NCI-H748 (cell line): ENCODE measurements at regions not wholly inside any gene's neighbourhood (a gene's known extent, or its start where the extent isn't known, plus 50 kb on each side); places are given as distances from the start of the nearest gene placed in this dataset.

Source experiments
- DNase-seq: peaks from one replicate; lab custom pipeline; 2025; ENCODE audit not compliant: unreplicated experiment; lab: John Stamatoyannopoulos, UW

DNA sequence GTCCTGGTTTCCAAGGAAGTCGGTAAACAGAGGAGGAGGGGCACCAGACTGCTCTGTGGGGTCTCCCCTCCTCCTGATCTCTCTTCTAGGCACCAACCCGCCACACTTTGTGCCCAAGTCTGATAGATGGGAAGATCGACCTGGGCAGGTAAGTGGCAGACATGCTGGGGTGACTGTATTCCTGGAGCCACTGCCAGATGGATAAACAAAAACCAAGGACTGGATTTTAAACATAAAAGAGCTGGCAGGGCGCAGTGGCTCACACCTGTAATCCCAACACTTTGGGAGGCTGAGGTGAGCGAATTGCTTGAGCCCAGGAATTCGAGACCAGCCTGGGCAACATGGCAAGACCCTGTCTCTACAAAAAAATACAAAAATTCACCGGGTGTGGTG is 181.2 kb downstream of the ANAPC1 start:
- DNase-seq, result no peak

DNA sequence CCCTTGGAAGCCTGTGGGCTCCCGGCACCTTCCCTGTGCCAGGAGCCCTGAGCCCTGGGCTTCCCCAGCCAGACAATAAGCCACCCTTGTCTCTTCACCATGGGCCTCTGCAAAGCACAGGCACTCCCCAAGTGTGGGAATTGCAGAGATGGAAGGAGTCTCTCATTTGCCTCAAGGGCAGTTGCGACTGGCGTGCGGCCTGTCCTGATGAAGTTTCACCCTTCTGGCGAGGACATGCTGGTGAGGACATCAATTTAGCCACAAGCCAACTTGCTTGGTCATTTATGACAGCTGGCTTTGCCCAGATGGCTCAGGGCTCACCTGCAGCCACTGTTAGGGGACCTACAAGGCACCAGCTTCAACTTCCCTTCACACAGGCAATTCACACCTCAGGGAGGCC is 180.2 kb downstream of the ANAPC1 start:
- DNase-seq, result no peak

GRCh38 chr2:111704246-111704645 is 179.7 kb downstream of the ANAPC1 start:
- no peak for DNase-seq

- no peak for DNase-seq
Measured at GRCh38 chr2:111705239-111705638, 178.8 kb downstream of the ANAPC1 start.

- peak; percentile 58 for DNase-seq
Measured at GRCh38 chr2:111705711-111706336, 178.2 kb downstream of the ANAPC1 start.

GRCh38 chr2:111706481-111707001 is 177.5 kb downstream of the ANAPC1 start:
- no peak for DNase-seq

- DNase-seq, result no peak
Measured at GRCh38 chr2:111707700-111708099, 176.3 kb downstream of the ANAPC1 start.

- no peak for DNase-seq
Measured at GRCh38 chr2:111708476-111709180, 175.4 kb downstream of the ANAPC1 start.

- no peak for DNase-seq
Measured at GRCh38 chr2:111709321-111709720, 174.7 kb downstream of the ANAPC1 start.

GRCh38 chr2:111710085-111710484 is 173.9 kb downstream of the ANAPC1 start:
- no peak for DNase-seq

DNA sequence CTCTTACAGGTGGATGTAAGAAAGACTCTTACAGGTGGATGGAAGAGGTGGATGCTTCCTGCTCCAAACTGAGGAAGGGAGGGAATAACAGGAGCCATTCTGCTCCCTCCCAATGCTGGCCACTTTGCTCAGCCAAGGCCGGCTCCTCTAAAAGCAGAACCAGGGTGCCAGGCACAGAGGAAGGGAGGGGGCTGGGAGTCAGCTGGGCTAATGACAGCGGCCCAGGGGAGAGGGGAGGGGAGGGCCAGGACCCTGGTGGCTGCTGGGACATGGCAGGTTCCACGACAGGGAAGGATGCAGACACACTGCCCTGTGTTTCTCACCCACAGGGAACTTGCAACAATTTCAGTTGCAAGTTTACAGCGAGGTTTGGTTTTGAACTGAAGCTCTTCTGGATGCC is 173.4 kb downstream of the ANAPC1 start:
- no peak for DNase-seq

DNA sequence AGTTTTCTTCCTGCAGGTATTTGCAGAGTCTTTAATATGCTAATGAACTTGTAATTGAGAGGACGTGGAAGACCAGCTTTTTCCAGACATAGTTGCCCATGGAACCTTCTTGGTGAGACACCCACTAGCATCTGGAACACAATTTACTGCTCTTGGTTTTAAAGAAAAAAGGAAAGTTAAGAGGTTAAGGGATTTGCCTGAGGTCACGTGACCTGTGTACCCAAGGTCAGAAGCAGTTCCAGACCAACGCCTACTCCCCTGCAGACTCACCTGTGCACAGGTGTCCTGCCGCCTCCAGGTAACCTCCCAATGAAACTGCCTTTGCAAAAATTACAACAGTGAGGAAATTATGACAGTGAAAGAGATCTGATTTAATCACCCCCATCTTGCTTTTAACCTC is 172.7 kb downstream of the ANAPC1 start:
- DNase-seq, result no peak

DNA sequence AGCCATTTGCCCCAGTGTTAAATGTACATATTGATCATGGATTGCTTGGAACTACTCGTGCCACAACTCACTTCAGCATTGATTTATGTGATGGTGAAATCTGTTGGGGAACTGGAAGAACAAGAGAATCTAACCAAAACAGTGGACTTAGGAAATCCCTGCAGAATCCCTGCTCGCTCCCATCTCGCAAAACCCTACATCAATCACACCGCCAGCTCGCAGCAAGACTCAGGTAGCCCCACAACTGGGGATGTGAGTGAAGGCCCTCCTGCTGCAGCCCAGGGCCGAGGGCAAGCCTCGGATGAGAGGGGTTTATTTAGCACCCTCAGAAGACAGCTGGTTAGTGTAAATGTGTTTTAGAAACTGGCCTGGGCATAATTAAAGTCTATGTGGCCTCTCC is 171.6 kb downstream of the ANAPC1 start:
- no peak for DNase-seq

- no peak for DNase-seq
Measured at GRCh38 chr2:111712940-111713515, 171.0 kb downstream of the ANAPC1 start.

- DNase-seq, result no peak
Measured at GRCh38 chr2:111715987-111716904, 167.7 kb downstream of the ANAPC1 start.

DNA sequence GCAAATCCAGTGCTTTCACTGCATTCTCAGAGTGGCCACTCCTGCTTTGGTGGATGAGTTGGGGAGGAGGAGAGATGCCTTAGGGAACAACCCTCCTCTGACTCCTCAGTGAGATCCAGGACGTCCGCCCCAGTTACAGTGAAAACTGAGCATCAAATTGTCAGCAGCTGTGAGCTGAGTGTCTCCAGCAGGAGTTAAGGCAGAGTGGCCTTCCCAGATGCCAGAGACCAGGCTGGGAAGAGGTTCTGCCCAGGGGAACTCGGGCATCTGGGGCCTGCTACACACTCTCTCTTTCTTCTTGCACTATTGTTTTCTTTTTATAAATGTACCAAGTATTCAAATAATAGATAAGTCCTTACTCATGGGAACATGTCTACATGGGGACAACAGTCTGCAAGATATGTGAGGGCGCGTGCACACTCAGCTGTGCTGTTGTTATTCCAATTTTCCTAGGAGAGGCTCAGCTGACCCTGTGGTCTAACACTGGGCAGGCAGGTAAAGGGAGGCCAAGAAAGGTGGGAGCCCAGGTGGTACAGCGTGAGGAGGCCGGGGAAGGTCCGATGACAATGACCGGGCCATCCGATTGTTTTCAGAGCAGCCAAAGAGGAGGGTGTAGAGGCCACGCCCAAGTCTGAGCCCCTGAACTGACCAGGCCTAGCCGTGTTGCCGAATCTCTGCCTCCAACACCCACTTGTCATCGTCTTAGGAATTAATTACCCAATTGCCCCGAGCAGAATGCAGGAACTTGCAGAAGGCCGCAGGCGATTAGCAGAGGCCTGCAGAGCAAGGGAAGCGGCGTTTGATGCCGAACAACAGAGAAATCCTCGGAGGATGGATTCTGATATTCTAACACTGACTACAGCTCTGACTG is 166.9 kb downstream of the ANAPC1 start:
- no peak for DNase-seq
